ENCODE measurements at regions not wholly inside any gene's neighbourhood (a gene's known extent, or its start where the extent isn't known, plus 50 kb on each side); places are given as distances from the start of the nearest gene placed in this dataset.
A peak's percentile ranks its signal among the peaks of the same experiment; 100 is the strongest.

- DNase-seq (ENCODE audit: low read depth), result no peak
- no peak for TF ChIP-seq CTCF (conservative IDR thresholded peaks at IDR 0.05; ENCODE audit: low read length)
Measured at GRCh38 chr7:25891591-25891990, 260.4 kb upstream of the NFE2L3 start.

DNA sequence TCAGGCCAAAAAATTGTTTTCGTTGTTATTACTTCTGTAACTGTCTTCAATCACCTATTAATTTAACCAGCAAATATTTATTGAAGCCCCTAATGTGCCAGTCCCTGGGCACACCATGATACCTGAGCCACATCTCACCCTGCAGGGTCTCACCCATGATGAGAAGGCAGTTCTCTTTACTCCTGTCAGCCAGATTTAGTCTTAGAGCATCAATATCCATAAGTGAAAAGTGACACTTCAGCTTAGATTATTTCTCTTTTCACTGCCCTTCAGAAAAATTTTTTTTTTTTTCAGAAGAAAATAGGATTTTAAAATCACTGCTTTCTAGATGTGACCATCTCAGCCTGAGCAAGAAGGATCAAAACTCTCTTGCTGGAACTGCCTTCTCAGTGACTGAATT, 258.6 kb upstream of the NFE2L3 start:
- no peak for DNase-seq (ENCODE audit: low read depth)
- peak overlapping the region; percentile 57 for H3K4me3 ChIP-seq (ENCODE audit: low read length)
- no peak for TF ChIP-seq CTCF (conservative IDR thresholded peaks at IDR 0.05; ENCODE audit: low read length)

More at GRCh38 chr7:25891591-25891990, 260.4 kb upstream of the NFE2L3 start:
- no peak overlapping the region for H3K4me3 ChIP-seq (ENCODE audit: low read length)

- H3K4me3 ChIP-seq (ENCODE audit: low read length), result no peak overlapping the region
- no peak for TF ChIP-seq CTCF (conservative IDR thresholded peaks at IDR 0.05; ENCODE audit: low read length)
- peak; percentile 1 for DNase-seq (ENCODE audit: low read depth)
Measured at GRCh38 chr7:25894002-25894901, 257.7 kb upstream of the NFE2L3 start.

- peak overlapping the region; percentile 35 for H3K4me3 ChIP-seq (ENCODE audit: low read length)
- peak; percentile 56 for TF ChIP-seq CTCF (conservative IDR thresholded peaks at IDR 0.05; ENCODE audit: low read length)
- peak; percentile 11 for DNase-seq (ENCODE audit: low read depth)
Measured at GRCh38 chr7:25894902-25895791, 256.9 kb upstream of the NFE2L3 start.

GRCh38 chr7:25895792-25896171, 256.2 kb upstream of the NFE2L3 start:
- no peak for TF ChIP-seq CTCF (conservative IDR thresholded peaks at IDR 0.05; ENCODE audit: low read length)
- no peak for DNase-seq (ENCODE audit: low read depth)
- H3K4me3 ChIP-seq (ENCODE audit: low read length), result no peak overlapping the region

DNA sequence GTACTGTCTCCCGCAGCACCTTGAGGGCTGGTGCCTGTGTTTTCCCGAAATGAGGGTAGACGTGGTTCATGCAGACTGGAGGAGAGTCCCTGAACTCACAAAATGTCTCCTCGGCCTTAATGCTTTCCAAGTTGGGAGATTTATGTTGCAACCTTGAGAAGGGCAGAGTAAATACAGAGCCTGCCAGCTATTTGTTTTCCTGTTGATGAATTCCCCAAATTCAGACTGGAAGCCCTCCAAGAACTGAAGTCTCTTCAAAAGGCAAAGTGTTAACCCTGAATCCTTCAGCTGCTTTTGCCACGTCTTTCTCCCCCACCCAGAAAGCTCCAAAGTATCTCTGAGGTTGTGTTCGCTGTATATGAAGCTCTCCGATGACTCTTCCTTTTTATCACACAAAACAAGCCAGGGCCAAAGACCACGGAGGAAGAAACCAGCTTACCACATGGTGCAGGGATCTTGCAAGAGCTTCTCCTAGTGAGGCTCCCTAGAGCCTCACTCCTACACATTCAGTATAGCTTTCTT, 254.7 kb upstream of the NFE2L3 start:
- no peak for DNase-seq (ENCODE audit: low read depth)
- no peak for TF ChIP-seq CTCF (conservative IDR thresholded peaks at IDR 0.05; ENCODE audit: low read length)
- no peak overlapping the region for H3K4me3 ChIP-seq (ENCODE audit: low read length)
